ENCODE measurements at regions not wholly inside any gene's neighbourhood (a gene's known extent, or its start where the extent isn't known, plus 50 kb on each side); places are given as distances from the start of the nearest gene placed in this dataset.

GRCh38 chr2:64249426-64249825 lies 105.2 kb upstream of the PELI1 start:
- no peak for TF ChIP-seq POLR2A (IDR thresholded peaks at IDR 0.05)
- no peak for TF ChIP-seq CTCF (IDR thresholded peaks at IDR 0.05)
- TF ChIP-seq POLR2AphosphoS5 (IDR thresholded peaks at IDR 0.05; ENCODE audit: insufficient read depth in 1 of 2, low read depth in 1 of 2): no peak
